Mucosa of stomach (tissue), 1 donor: ENCODE measurements at regions not wholly inside any gene's neighbourhood (a gene's known extent, or its start where the extent isn't known, plus 50 kb on each side); places are given as distances from the start of the nearest gene placed in this dataset.

ENCODE experiments used
- H3K27me3 ChIP-seq: one replicate; pipeline ENCODE4 v1.7.0; 2013; ENCODE audit warnings: mild to moderate bottlenecking, low read length; ENCODE audit not compliant: control insufficient read depth, insufficient read depth
- H3K36me3 ChIP-seq: one replicate; pipeline ENCODE4 v1.7.0; 2013; ENCODE audit warnings: low read length; ENCODE audit not compliant: control insufficient read depth, insufficient read depth
- H3K4me1 ChIP-seq: one replicate; pipeline ENCODE4 v1.7.0; 2013; ENCODE audit warnings: mild to moderate bottlenecking, low read length; ENCODE audit not compliant: control insufficient read depth, insufficient read depth
- H3K4me3 ChIP-seq: one replicate; pipeline ENCODE4 v1.7.0; 2013; ENCODE audit warnings: low read length
- H3K9ac ChIP-seq: one replicate; pipeline ENCODE4 v1.7.0; 2013; ENCODE audit warnings: mild to moderate bottlenecking, low read length, moderate library complexity
- H3K9me3 ChIP-seq: one replicate; pipeline ENCODE4 v1.7.0; 2013; ENCODE audit warnings: mild to moderate bottlenecking, low read length, moderate library complexity; ENCODE audit not compliant: control insufficient read depth
- donor health status: Pancreatic carcinoma.

GRCh38 chr1:79100385-79100784, 93.9 kb upstream of the ADGRL4 start:
- Histone ChIP-seq H3K9me3 (no peaks in the 10 kb centered on the region), H3K4me1 (no peaks in the 10 kb centered on the region), H3K4me3 (no peak overlapping the region), H3K27me3 (no peaks in the 10 kb centered on the region), H3K9ac (no peak overlapping the region), H3K36me3 (no peaks in the 10 kb centered on the region)

GRCh38 chr1:79090985-79091384, 84.5 kb upstream of the ADGRL4 start:
- H3K36me3 ChIP-seq: no peaks in the 10 kb centered on the region
- no peaks in the 10 kb centered on the region for H3K9me3 ChIP-seq
- no peak overlapping the region for H3K9ac ChIP-seq
- no peak overlapping the region for H3K4me3 ChIP-seq
- H3K4me1 ChIP-seq: no peaks in the 10 kb centered on the region
- H3K27me3 ChIP-seq: no peaks in the 10 kb centered on the region

DNA sequence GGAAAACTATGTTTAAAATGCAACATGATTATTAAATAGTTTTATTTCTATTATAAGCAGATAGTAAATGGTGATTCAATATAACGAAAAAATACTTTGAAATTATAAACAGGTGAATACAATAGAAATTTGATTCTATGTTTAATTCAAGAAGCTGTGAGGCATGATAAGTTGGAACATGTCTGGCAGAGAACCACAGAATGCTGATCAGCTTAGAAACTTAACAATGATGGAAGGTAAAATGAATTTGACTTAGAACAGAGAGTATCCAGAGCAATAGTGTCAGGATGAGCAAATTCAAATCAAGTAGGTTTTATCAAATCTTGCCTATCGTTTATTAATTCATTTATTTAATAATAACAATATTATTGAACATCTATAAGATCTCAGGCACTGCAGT, 83.4 kb upstream of the ADGRL4 start:
- no peaks in the 10 kb centered on the region for H3K4me1 ChIP-seq
- no peak overlapping the region for H3K9ac ChIP-seq
- no peaks in the 10 kb centered on the region for H3K9me3 ChIP-seq
- no peaks in the 10 kb centered on the region for H3K27me3 ChIP-seq
- no peaks in the 10 kb centered on the region for H3K36me3 ChIP-seq
- H3K4me3 ChIP-seq: no peak overlapping the region

DNA sequence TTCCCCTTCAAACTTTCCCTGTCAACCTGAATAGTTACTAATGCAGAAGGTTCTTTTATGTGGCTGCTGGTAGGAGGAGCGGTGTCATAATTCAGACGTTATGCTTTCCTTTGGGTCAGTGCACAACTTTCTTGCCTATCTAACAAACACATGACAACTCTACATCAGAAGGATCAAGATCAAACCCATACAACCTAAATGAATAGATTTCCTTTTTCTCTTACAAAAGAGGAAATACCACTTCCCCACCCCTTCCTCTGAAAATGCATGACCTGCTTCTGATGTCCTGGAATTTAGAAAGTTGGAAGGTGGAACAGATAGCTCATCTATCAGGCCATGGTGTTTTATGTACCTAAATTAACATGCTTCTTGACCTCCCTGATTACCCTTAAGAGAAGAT, 75.7 kb upstream of the ADGRL4 start:
- Histone ChIP-seq H3K27me3 (no peaks in the 10 kb centered on the region), H3K9me3 (no peaks in the 10 kb centered on the region), H3K9ac (no peak overlapping the region), H3K4me3 (no peak overlapping the region), H3K4me1 (no peaks in the 10 kb centered on the region), H3K36me3 (no peaks in the 10 kb centered on the region)

- H3K4me1 ChIP-seq: no peaks in the 10 kb centered on the region
- H3K4me3 ChIP-seq: no peak overlapping the region
- no peaks in the 10 kb centered on the region for H3K36me3 ChIP-seq
- no peak overlapping the region for H3K9ac ChIP-seq
- no peaks in the 10 kb centered on the region for H3K9me3 ChIP-seq
- no peaks in the 10 kb centered on the region for H3K27me3 ChIP-seq
Measured at GRCh38 chr1:79079770-79080169, 73.2 kb upstream of the ADGRL4 start.

DNA sequence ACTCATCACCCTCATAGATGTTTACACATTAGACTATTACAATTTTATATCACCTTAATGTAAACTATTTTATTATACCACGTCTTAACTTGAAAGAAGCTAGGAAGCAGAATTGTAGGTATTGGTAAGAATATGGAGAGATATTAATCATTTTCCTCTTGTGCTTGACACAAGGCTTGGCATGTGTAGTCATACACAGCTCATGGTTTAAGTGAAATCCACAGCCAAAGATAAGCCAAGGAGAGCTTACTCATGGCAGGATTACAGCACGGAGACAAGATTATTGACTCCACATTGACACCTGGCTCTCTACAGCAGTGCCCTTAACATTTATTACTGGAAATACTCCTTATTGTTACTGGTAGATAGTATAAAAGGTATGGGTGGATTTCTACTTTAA, 68.4 kb upstream of the ADGRL4 start:
- no peaks in the 10 kb centered on the region for H3K36me3 ChIP-seq
- no peak overlapping the region for H3K4me3 ChIP-seq
- no peaks in the 10 kb centered on the region for H3K4me1 ChIP-seq

GRCh38 chr1:79069828-79070227, 63.3 kb upstream of the ADGRL4 start:
- H3K4me3 ChIP-seq: no peak overlapping the region
- H3K36me3 ChIP-seq: no peaks in the 10 kb centered on the region
- no peaks in the 10 kb centered on the region for H3K9me3 ChIP-seq
- no peaks in the 10 kb centered on the region for H3K27me3 ChIP-seq
- H3K9ac ChIP-seq: no peak overlapping the region
- H3K4me1 ChIP-seq: no peaks in the 10 kb centered on the region

More for the DNA sequence above, 68.4 kb upstream of the ADGRL4 start:
- H3K27me3 ChIP-seq: no peaks in the 10 kb centered on the region
- H3K9me3 ChIP-seq: no peaks in the 10 kb centered on the region
- no peak overlapping the region for H3K9ac ChIP-seq

DNA sequence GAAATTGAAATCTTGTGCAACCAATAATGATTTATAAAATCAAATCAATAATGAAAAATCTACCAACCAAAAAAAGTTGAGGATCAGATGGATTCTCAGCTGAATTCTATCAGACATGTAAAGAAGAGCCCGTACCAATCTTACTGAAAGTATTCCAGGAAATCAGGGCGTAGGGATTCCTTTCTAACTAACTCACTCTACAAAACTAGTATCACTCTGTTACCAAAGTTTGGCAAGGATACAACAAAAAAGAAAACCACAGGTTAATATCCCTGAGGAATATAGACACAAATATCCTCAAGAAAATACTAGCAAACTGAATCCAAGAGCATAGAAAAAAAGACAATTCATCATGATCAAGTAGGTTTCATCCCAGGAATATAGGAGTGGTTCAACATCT, 52.8 kb upstream of the ADGRL4 start:
- Histone ChIP-seq H3K4me3 (no peak overlapping the region), H3K4me1 (no peaks in the 10 kb centered on the region), H3K9ac (no peak overlapping the region), H3K27me3 (no peaks in the 10 kb centered on the region), H3K36me3 (no peaks in the 10 kb centered on the region), H3K9me3 (no peaks in the 10 kb centered on the region)
